Sigmoid colon (tissue), 6 donors: ENCODE measurements at regions not wholly inside any gene's neighbourhood (a gene's known extent, or its start where the extent isn't known, plus 50 kb on each side); places are given as distances from the start of the nearest gene placed in this dataset.

Experiments used
- DNase-seq: peaks from one replicate; pipeline ENCODE4 v3.0.0-alpha.2; 2019
- H3K27ac ChIP-seq, 4 donors: fragments of 200-600 bp; sonication (generic); one replicate each; pipeline ENCODE4 v1.5.1; 2016 to 2019; ENCODE audit warnings: mild to moderate bottlenecking in 1 of 4
- H3K27me3 ChIP-seq, 3 donors: fragments of 200-600 bp; sonication (generic); one replicate each; pipeline ENCODE4 v1.5.1; 2019; ENCODE audit warnings: mild to moderate bottlenecking in 1 of 3
- H3K36me3 ChIP-seq, 4 donors: fragments of 200-600 bp; sonication (generic); one replicate each; pipeline ENCODE4 v1.5.1; 2016 to 2019
- H3K4me1 ChIP-seq, 4 donors: fragments of 200-600 bp; sonication (generic); one replicate each; pipeline ENCODE4 v1.5.1; 2017 to 2019
- H3K4me3 ChIP-seq, 4 donors: fragments of 200-600 bp; sonication (generic); one replicate each; pipeline ENCODE4 v1.5.1; 2017 to 2019; ENCODE audit warnings: mild to moderate bottlenecking in 2 of 4, moderate library complexity in 1 of 4
- H3K9me3 ChIP-seq, 4 donors: fragments of 200-600 bp in 3 of 4; sonication (generic) in 3 of 4; one replicate each; pipeline versions ENCODE4 v1.5.1 to v1.6.1; 2013 to 2019
- CTCF ChIP-seq, 4 experiments: fragments of 450-650 bp in 3 of 4; fragments of 200-600 bp in 1 of 4; IDR thresholded peaks; one replicate each; pipeline ENCODE4 v1.5.1; 2016 to 2019; ENCODE audit warnings: antibody characterized with exemption in 4 of 4, mild to moderate bottlenecking in 3 of 4, moderate library complexity in 2 of 4
- EP300 ChIP-seq, 4 donors: sonication (generic); formaldehyde crosslinking; IDR thresholded peaks; one replicate each; pipeline ENCODE4 v1.6.1; 2017; ENCODE audit warnings: antibody characterized with exemption in 4 of 4
- POLR2A ChIP-seq, 2 donors: fragments of 450-650 bp; IDR thresholded peaks; one replicate each; pipeline ENCODE4 v1.6.1; 2016; ENCODE audit warnings: antibody characterized with exemption in 2 of 2, mild to moderate bottlenecking in 2 of 2, moderate library complexity in 2 of 2
- POLR2AphosphoS5 ChIP-seq, 4 donors: sonication (generic); formaldehyde crosslinking; IDR thresholded peaks; one replicate each; pipeline ENCODE4 v1.6.1; 2017; ENCODE audit warnings: antibody characterized with exemption in 4 of 4
- WGBS, 2 donors: extraction: QIAGEN DNeasy Blood & Tissue Kit; methylation state at CpG; one replicate each; pipeline ENCODE4 v1.1.7; 2013; 5-methylcytosine and 5-hydroxymethylcytosine counted together
- intact Hi-C: fragments of 100-400 bp; cut with DNase I; formaldehyde crosslinking; loops from one replicate; pipeline ENCODE4 v1.15.1; 2023
- donor health status: healthy with polysubstance abuse.
- donor health status: healthy.

GRCh38 chr2:120442541-120442922, 96.6 kb downstream of the INHBB start:
- H3K4me1 ChIP-seq: peaks cover 0 to 17% (median 13%) of the 10 kb centered on the region in 4 donors
- no peaks in the 10 kb centered on the region for H3K9me3 ChIP-seq
- intact Hi-C loops: no loop called here
- WGBS, 2 donors: 2 to 4% methylated on average over 16 of the region's 16 CpGs
- DNase-seq: no peak
- H3K27ac ChIP-seq: no peak overlapping the region
- peaks cover 10 to 45% (median 18%) of the 10 kb centered on the region in 3 donors for H3K27me3 ChIP-seq
- TF ChIP-seq CTCF (IDR thresholded peaks at IDR 0.05) (no peak), EP300 (IDR thresholded peaks at IDR 0.05) (no peak)
- peak overlapping the region in 2 of 4 donors; percentile 29 to 36 for H3K4me3 ChIP-seq
- H3K36me3 ChIP-seq: no peaks in the 10 kb centered on the region

- H3K4me3 ChIP-seq: peak overlapping the region in 2 of 4 donors; percentile 25 to 29
- no peaks in the 10 kb centered on the region for H3K36me3 ChIP-seq
- H3K27me3 ChIP-seq: peaks cover 10 to 45% (median 18%) of the 10 kb centered on the region in 3 donors
- H3K9me3 ChIP-seq: no peaks in the 10 kb centered on the region
- peak; percentile 57 for DNase-seq
- TF ChIP-seq EP300 (IDR thresholded peaks at IDR 0.05) (no peak), POLR2A (IDR thresholded peaks at IDR 0.05) (no peak), POLR2AphosphoS5 (IDR thresholded peaks at IDR 0.05) (no peak), CTCF (IDR thresholded peaks at IDR 0.05) (no peak)
- intact Hi-C loops: no loop called here
- peaks cover 0 to 17% (median 13%) of the 10 kb centered on the region in 4 donors for H3K4me1 ChIP-seq
- no peak overlapping the region for H3K27ac ChIP-seq
- WGBS, 2 donors: 14 to 15% methylated on average over 50 of the region's 50 CpGs
Measured at GRCh38 chr2:120442923-120443571, 97.1 kb downstream of the INHBB start.

GRCh38 chr2:120443946-120444345, 98.0 kb downstream of the INHBB start:
- WGBS, 2 donors: 83 to 84% methylated on average over 4 of the region's 4 CpGs
- Histone ChIP-seq H3K9me3 (no peaks in the 10 kb centered on the region), H3K4me1 (peaks cover 0 to 17% (median 13%) of the 10 kb centered on the region in 4 donors), H3K4me3 (no peak overlapping the region), H3K27me3 (peaks cover 10 to 41% (median 18%) of the 10 kb centered on the region in 3 donors), H3K27ac (no peak overlapping the region), H3K36me3 (no peaks in the 10 kb centered on the region)
- DNase-seq: no peak
- TF ChIP-seq EP300 (IDR thresholded peaks at IDR 0.05): no peak
- TF ChIP-seq POLR2A (IDR thresholded peaks at IDR 0.05): no peak
- no peak for TF ChIP-seq POLR2AphosphoS5 (IDR thresholded peaks at IDR 0.05)
- TF ChIP-seq CTCF (IDR thresholded peaks at IDR 0.05): no peak
- intact Hi-C loops: no loop called here

GRCh38 chr2:120444691-120445240, 98.8 kb downstream of the INHBB start:
- H3K27me3 ChIP-seq: peaks cover 10 to 37% (median 18%) of the 10 kb centered on the region in 3 donors
- H3K27ac ChIP-seq: no peak overlapping the region
- no peaks in the 10 kb centered on the region for H3K36me3 ChIP-seq
- peaks cover 0 to 17% (median 13%) of the 10 kb centered on the region in 4 donors for H3K4me1 ChIP-seq
- TF ChIP-seq CTCF (IDR thresholded peaks at IDR 0.05) (no peak), EP300 (IDR thresholded peaks at IDR 0.05) (no peak), POLR2A (IDR thresholded peaks at IDR 0.05) (no peak), POLR2AphosphoS5 (IDR thresholded peaks at IDR 0.05) (no peak)
- 90 to 94% methylated on average over 9 of the region's 9 CpGs for WGBS, 2 donors
- intact Hi-C loops: no loop called here
- DNase-seq: peak; percentile 48
- H3K4me3 ChIP-seq: no peak overlapping the region
- H3K9me3 ChIP-seq: no peaks in the 10 kb centered on the region
